H1 (cell line): ENCODE measurements at regions not wholly inside any gene's neighbourhood (a gene's known extent, or its start where the extent isn't known, plus 50 kb on each side); places are given as distances from the start of the nearest gene placed in this dataset.
A peak's percentile ranks its signal among the peaks of the same experiment; 100 is the strongest.

Experiments used
- CTCF ChIA-PET: fragments of 300-600 bp; sonication (Branson Sonifier 250); formaldehyde crosslinking; loops from one replicate; lab custom pipeline; 2021; ENCODE audit not compliant: partially characterized antibody; lab: Charles Lee
- POLR2A ChIA-PET: fragments of 300-600 bp; sonication (Branson Sonifier 250); formaldehyde crosslinking; loops from one replicate; lab custom pipeline; 2021; ENCODE audit warnings: inconsistent platforms; ENCODE audit not compliant: partially characterized antibody; lab: Charles Lee
- DNase-seq, 2 experiments: peaks; one replicate each; pipeline versions ENCODE4 v3.0.0 to v3.0.0-alpha.2; 2010 to 2022; ENCODE audit warnings: low spot score in 2 of 2, low read depth in 1 of 2, mixed read lengths in 1 of 2
- FAIRE-seq: peaks from 2 replicates; lab custom pipeline; 2011; peaks lifted over from hg19 to GRCh38; lab: Jason Lieb, UNC
- H2AFZ ChIP-seq: 2 replicates; pipeline ENCODE4 v1.8.1; 2012; ENCODE audit warnings: low read length, inconsistent platforms
- H2AK5ac ChIP-seq: 2 replicates; pipeline ENCODE4 v1.6.1; 2013; ENCODE audit warnings: low read depth, low read length
- H2BK120ac ChIP-seq: replicated peaks from 2 replicates; pipeline ENCODE3; 2013; ENCODE audit warnings: low read depth, low read length, inconsistent platforms
- H2BK12ac ChIP-seq: 2 replicates; pipeline ENCODE4 v1.6.1; 2013; ENCODE audit warnings: low read depth, low read length
- H2BK15ac ChIP-seq: 2 replicates; pipeline ENCODE4 v1.6.1; 2013; ENCODE audit warnings: low read length
- H2BK20ac ChIP-seq: 2 replicates; pipeline ENCODE4 v1.6.1; 2013; ENCODE audit warnings: low read length
- H2BK5ac ChIP-seq: 2 replicates; pipeline ENCODE4 v1.6.1; 2013; ENCODE audit warnings: low read depth, low read length
- H3K14ac ChIP-seq: 2 replicates; pipeline ENCODE4 v1.6.1; 2013; ENCODE audit warnings: inconsistent platforms; ENCODE audit not compliant: insufficient read length
- H3K18ac ChIP-seq: 2 replicates; pipeline ENCODE4 v1.6.1; 2013; ENCODE audit warnings: low read length; ENCODE audit errors: extremely low read depth
- H3K23ac ChIP-seq: 2 replicates; pipeline ENCODE4 v1.6.1; 2013; ENCODE audit warnings: inconsistent platforms; ENCODE audit not compliant: insufficient read length
- H3K23me2 ChIP-seq: 2 replicates; pipeline ENCODE4 v1.6.1; 2013; ENCODE audit warnings: low read depth, low read length
- H3K27ac ChIP-seq: 2 replicates; pipeline ENCODE4 v1.6.1; 2011; ENCODE audit warnings: low read depth, low read length, inconsistent platforms
- H3K27me3 ChIP-seq, 4 experiments: replicated peaks in 1 of 4; 1 replicate in 1 of 4; 2 replicates in 3 of 4; pipeline versions ENCODE4 v1.6.1 to v1.8.1; 2011 to 2013; ENCODE audit warnings: low read length in 3 of 4, mild to moderate bottlenecking in 3 of 4, inconsistent platforms in 2 of 4, mixed read lengths in 2 of 4, moderate library complexity in 1 of 4; ENCODE audit not compliant: control insufficient read depth in 3 of 4, insufficient read depth in 3 of 4; ENCODE audit errors: extremely low read depth in 1 of 4
- H3K36me3 ChIP-seq, 4 experiments: 2 replicates each; pipeline versions ENCODE4 v1.6.1 to v1.8.1; 2011 to 2013; ENCODE audit warnings: mild to moderate bottlenecking in 4 of 4, low read length in 3 of 4, moderate library complexity in 2 of 4, control low read depth in 1 of 4, inconsistent platforms in 1 of 4; ENCODE audit not compliant: insufficient read depth in 4 of 4, control insufficient read depth in 2 of 4
- H3K4ac ChIP-seq: replicated peaks from 2 replicates; pipeline ENCODE3; 2013; ENCODE audit warnings: low read length, low read depth, mixed read lengths, inconsistent platforms; ENCODE audit not compliant: insufficient read length
- H3K4me1 ChIP-seq, 4 experiments: replicated peaks in 1 of 4; 1 replicate in 1 of 4; 2 replicates in 3 of 4; pipeline versions ENCODE4 v1.6.1 to v1.8.1; 2011 to 2013; ENCODE audit warnings: low read length in 3 of 4, inconsistent platforms in 2 of 4, mixed read lengths in 1 of 4; ENCODE audit not compliant: insufficient read depth in 4 of 4, control insufficient read depth in 3 of 4
- H3K4me2 ChIP-seq, 2 experiments: 2 replicates each; pipeline versions ENCODE4 v1.6.1 to v1.8.1; 2011 to 2013; ENCODE audit warnings: low read depth in 2 of 2, low read length in 2 of 2, control low read depth in 1 of 2, inconsistent platforms in 1 of 2, mild to moderate bottlenecking in 1 of 2; ENCODE audit not compliant: insufficient read depth in 1 of 2
- H3K4me3 ChIP-seq, 4 experiments: fragments of 200-600, 300-600 bp in 1 of 4; sonication (generic), shearing (Covaris generic), sonication (Bioruptor Twin) in 1 of 4; 2 replicates each; pipeline versions ENCODE4 v1.5.1 to v1.8.1; 2011 to 2016; ENCODE audit warnings: low read length in 4 of 4, low read depth in 3 of 4, control low read depth in 2 of 4, inconsistent platforms in 2 of 4, mild to moderate bottlenecking in 2 of 4, mixed read lengths in 1 of 4, moderate library complexity in 1 of 4; ENCODE audit not compliant: insufficient read depth in 2 of 4; ENCODE audit errors: extremely low read depth in 1 of 4
- H3K56ac ChIP-seq: replicated peaks from 2 replicates; pipeline ENCODE3; 2013; ENCODE audit warnings: low read depth, mild to moderate bottlenecking, mixed read lengths, low read length, inconsistent platforms; ENCODE audit not compliant: insufficient read length
- H3K79me1 ChIP-seq: 2 replicates; pipeline ENCODE4 v1.6.1; 2013; ENCODE audit warnings: low read depth, low read length, control low read depth
- H3K79me2 ChIP-seq, 2 experiments: 2 replicates each; pipeline versions ENCODE4 v1.6.1 to v1.8.1; 2012 to 2013; ENCODE audit warnings: low read length in 2 of 2, mild to moderate bottlenecking in 2 of 2, inconsistent platforms in 1 of 2; ENCODE audit not compliant: insufficient read depth in 2 of 2, control insufficient read depth in 1 of 2
- H3K9ac ChIP-seq, 4 experiments: replicated peaks in 1 of 4; 1 replicate in 1 of 4; 2 replicates in 3 of 4; pipeline versions ENCODE4 v1.6.1 to v1.8.1; 2011 to 2013; ENCODE audit warnings: low read depth in 3 of 4, low read length in 3 of 4, control low read depth in 2 of 4, mild to moderate bottlenecking in 2 of 4, moderate library complexity in 2 of 4, inconsistent platforms in 1 of 4; ENCODE audit errors: extremely low read depth in 1 of 4
- H3K9me3 ChIP-seq, 2 experiments: 2 replicates each; pipeline versions ENCODE4 v1.6.1 to v1.8.1; 2012 to 2013; ENCODE audit warnings: mild to moderate bottlenecking in 2 of 2, moderate library complexity in 2 of 2, control low read depth in 1 of 2, inconsistent platforms in 1 of 2, low read depth in 1 of 2, low read length in 1 of 2, mixed read lengths in 1 of 2; ENCODE audit not compliant: insufficient read depth in 2 of 2
- H4K20me1 ChIP-seq, 2 experiments: replicated peaks in 1 of 2; 2 replicates each; pipeline versions ENCODE3 to v1.8.1; 2011 to 2013; ENCODE audit warnings: inconsistent platforms in 2 of 2, low read length in 2 of 2, mild to moderate bottlenecking in 1 of 2; ENCODE audit not compliant: insufficient read depth in 2 of 2, control insufficient read depth in 1 of 2
- H4K5ac ChIP-seq: 2 replicates; pipeline ENCODE4 v1.6.1; 2013; ENCODE audit warnings: low read length, low read depth, mixed read lengths, inconsistent platforms; ENCODE audit not compliant: insufficient read length
- H4K8ac ChIP-seq: 2 replicates; pipeline ENCODE4 v1.8.0; 2013; ENCODE audit warnings: mild to moderate bottlenecking, moderate library complexity, low read length, inconsistent platforms; ENCODE audit not compliant: insufficient read depth; ENCODE audit errors: extremely low read depth
- H4K91ac ChIP-seq: replicated peaks from 2 replicates; pipeline ENCODE3; 2013; ENCODE audit warnings: low read length, mixed read lengths, inconsistent platforms; ENCODE audit not compliant: insufficient read length
- BRCA1 ChIP-seq: IDR thresholded peaks from 2 replicates; pipeline ENCODE4 v1.6.1; 2012; ENCODE audit warnings: low read depth, low read length, improper control_type of control experiment
- CBX5 ChIP-seq: fragments of 300-800, 300-1000 bp; sonication (generic); IDR thresholded peaks from 2 replicates; pipeline ENCODE4 v1.7.1; 2016; ENCODE audit warnings: antibody characterized with exemption, low read length, low read depth
- CTBP2 ChIP-seq: IDR thresholded peaks from 2 replicates; pipeline ENCODE4 v1.7.0; 2011; ENCODE audit warnings: borderline replicate concordance, mild to moderate bottlenecking, moderate library complexity, mixed read lengths, low read length; ENCODE audit not compliant: insufficient read depth, insufficient read length
- EGR1 ChIP-seq: IDR thresholded peaks from 2 replicates; pipeline ENCODE4 v1.6.1; 2011; ENCODE audit warnings: low read depth, low read length, borderline replicate concordance
- KDM5A ChIP-seq: fragments of 200-600 bp; IDR thresholded peaks from 2 replicates; pipeline ENCODE4 v1.7.1; 2012; ENCODE audit warnings: mild to moderate bottlenecking, low read length, inconsistent platforms, mixed read lengths
- RNF2 ChIP-seq: fragments of 200-900, 300-1000 bp; sonication (generic); IDR thresholded peaks from 2 replicates; pipeline ENCODE4 v1.7.1; 2016; ENCODE audit warnings: borderline replicate concordance, low read depth, mild to moderate bottlenecking, antibody characterized with exemption, low read length; ENCODE audit not compliant: poor library complexity, severe bottlenecking; ENCODE audit errors: missing control alignments
- TAF1 ChIP-seq: IDR thresholded peaks from 2 replicates; pipeline ENCODE4 v1.6.1; 2011; ENCODE audit warnings: mild to moderate bottlenecking, low read depth, low read length
- TAF7 ChIP-seq: optimal IDR thresholded peaks from 2 replicates; pipeline ENCODE3; 2011; ENCODE audit warnings: low read depth, mild to moderate bottlenecking, inconsistent platforms, low read length, moderate library complexity, borderline replicate concordance
- TEAD4 ChIP-seq: IDR thresholded peaks from 2 replicates; pipeline ENCODE4 v1.6.1; 2012; ENCODE audit warnings: low read depth, low read length, inconsistent platforms, mixed read lengths
- YY1 ChIP-seq: IDR thresholded peaks from 2 replicates; pipeline ENCODE4 v1.6.1; 2011; ENCODE audit warnings: low read depth, mild to moderate bottlenecking, low read length
- WGBS, 2 experiments: shearing (Covaris generic) in 1 of 2; methylation state at CpG; one replicate each; pipeline versions ENCODE4 v1.1.6 to v1.1.7; 2013 to 2015; ENCODE audit warnings: low lambda C conversion rate in 2 of 2, mixed read lengths in 2 of 2, inconsistent platforms in 1 of 2, low coverage in 1 of 2, missing lambda C conversion rate in 1 of 2; ENCODE audit not compliant: insufficient replicate concordance in 2 of 2, insufficient coverage in 1 of 2, insufficient read length in 1 of 2; ENCODE audit errors: extremely low coverage in 1 of 2, missing lambda C conversion rate in 1 of 2; 5-methylcytosine and 5-hydroxymethylcytosine counted together
- TF ChIP-seq, protein P1 (sequence below): IDR thresholded peaks from 2 replicates; pipeline ENCODE4 v1.6.1; 2011; ENCODE audit warnings: low read depth, mild to moderate bottlenecking, low read length; ENCODE audit not compliant: insufficient read depth
- TF ChIP-seq, protein P2 (sequence below): IDR thresholded peaks from 2 replicates; pipeline ENCODE4 v1.6.1; 2011; ENCODE audit warnings: low read length, improper control_type of control experiment

GRCh38 chr2:5520463-5520972 is 171.7 kb upstream of the SOX11 start:
- no peak for FAIRE-seq
- Histone ChIP-seq H3K14ac (no peak overlapping the region), H3K79me1 (no peaks in the 10 kb centered on the region), H4K8ac (no peak overlapping the region), H4K91ac (peak overlapping the region; percentile 59), H2BK5ac (no peak overlapping the region; the same call in 1 of the 2 replicates), H3K4me3 (no peak overlapping the region), H3K79me2 (no peaks in the 10 kb centered on the region), H3K36me3 (no peaks in the 10 kb centered on the region), H3K56ac (no peak overlapping the region), H3K4ac (no peak overlapping the region), H4K20me1 (no peaks in the 10 kb centered on the region), H3K23me2 (no peaks in the 10 kb centered on the region), H3K27me3 (no peaks in the 10 kb centered on the region), H4K5ac (no peak overlapping the region), H2AK5ac (no peak overlapping the region), H3K4me2 (no peak overlapping the region), H3K9ac (no peak overlapping the region), H2BK120ac (no peak overlapping the region), H3K27ac (no peak overlapping the region), H2BK15ac (no peak overlapping the region), H2BK12ac (peak overlapping the region; percentile 3; the same call in 1 of the 2 replicates), H3K23ac (no peak overlapping the region), H3K4me1 (peaks cover 0 to 4% (median 1%) of the 10 kb centered on the region in 4 experiments; a peak in 2 of 7 replicates), H2BK20ac (no peak overlapping the region), H3K18ac (no peak overlapping the region), H3K9me3 (no peaks in the 10 kb centered on the region), H2AFZ (peak overlapping the region; percentile 100)
- CTCF ChIA-PET, result interaction anchor here (0.7 kb wide), 1 partner anchor 24 kb away, joined by 3 read pairs; no protein-coding TSS in a partner anchor
- POLR2A ChIA-PET, result no interaction called here
- no peak for DNase-seq
- 74% methylated on average over 7 of the region's 7 CpGs; no CpG with 5 or more reads in 1 of the 2 experiments for WGBS, 2 experiments
- no peak for TF ChIP-seq KDM5A
- TF ChIP-seq, protein P1, sequence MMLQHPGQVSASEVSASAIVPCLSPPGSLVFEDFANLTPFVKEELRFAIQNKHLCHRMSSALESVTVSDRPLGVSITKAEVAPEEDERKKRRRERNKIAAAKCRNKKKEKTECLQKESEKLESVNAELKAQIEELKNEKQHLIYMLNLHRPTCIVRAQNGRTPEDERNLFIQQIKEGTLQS, result no peak
- no peak for TF ChIP-seq TEAD4
- no peak for TF ChIP-seq TAF1
- no peak for TF ChIP-seq TAF7
- TF ChIP-seq RNF2, result no peak
- TF ChIP-seq EGR1, result no peak
- no peak for TF ChIP-seq CBX5
- TF ChIP-seq CTBP2, result no peak
- no peak for TF ChIP-seq BRCA1
- TF ChIP-seq, protein P2, sequence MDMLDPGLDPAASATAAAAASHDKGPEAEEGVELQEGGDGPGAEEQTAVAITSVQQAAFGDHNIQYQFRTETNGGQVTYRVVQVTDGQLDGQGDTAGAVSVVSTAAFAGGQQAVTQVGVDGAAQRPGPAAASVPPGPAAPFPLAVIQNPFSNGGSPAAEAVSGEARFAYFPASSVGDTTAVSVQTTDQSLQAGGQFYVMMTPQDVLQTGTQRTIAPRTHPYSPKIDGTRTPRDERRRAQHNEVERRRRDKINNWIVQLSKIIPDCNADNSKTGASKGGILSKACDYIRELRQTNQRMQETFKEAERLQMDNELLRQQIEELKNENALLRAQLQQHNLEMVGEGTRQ, result no peak
- TF ChIP-seq YY1, result no peak
